ENCODE measurements at regions not wholly inside any gene's neighbourhood (a gene's known extent, or its start where the extent isn't known, plus 50 kb on each side); places are given as distances from the start of the nearest gene placed in this dataset.

DNA sequence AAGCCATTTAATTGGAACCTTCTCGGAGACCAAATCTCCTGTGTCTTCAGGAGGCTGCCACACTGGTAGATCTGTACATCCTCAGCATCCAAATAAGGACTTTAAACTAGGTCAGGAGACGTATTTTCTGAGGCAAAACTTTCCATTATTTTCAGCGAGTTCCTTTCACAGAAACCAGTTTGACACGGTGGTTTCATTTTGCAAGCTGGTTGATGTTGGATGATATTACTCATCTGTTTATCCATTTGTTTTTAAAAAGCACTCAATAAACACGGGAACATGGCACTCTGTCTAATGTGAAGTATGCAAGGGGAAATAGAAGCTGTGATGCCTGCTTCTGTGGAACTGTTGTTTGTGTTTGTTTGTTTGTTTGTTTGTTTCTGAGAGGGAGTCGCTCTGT is 199.6 kb downstream of the ERCC6L2 start:
- TF ChIP-seq, protein P1, sequence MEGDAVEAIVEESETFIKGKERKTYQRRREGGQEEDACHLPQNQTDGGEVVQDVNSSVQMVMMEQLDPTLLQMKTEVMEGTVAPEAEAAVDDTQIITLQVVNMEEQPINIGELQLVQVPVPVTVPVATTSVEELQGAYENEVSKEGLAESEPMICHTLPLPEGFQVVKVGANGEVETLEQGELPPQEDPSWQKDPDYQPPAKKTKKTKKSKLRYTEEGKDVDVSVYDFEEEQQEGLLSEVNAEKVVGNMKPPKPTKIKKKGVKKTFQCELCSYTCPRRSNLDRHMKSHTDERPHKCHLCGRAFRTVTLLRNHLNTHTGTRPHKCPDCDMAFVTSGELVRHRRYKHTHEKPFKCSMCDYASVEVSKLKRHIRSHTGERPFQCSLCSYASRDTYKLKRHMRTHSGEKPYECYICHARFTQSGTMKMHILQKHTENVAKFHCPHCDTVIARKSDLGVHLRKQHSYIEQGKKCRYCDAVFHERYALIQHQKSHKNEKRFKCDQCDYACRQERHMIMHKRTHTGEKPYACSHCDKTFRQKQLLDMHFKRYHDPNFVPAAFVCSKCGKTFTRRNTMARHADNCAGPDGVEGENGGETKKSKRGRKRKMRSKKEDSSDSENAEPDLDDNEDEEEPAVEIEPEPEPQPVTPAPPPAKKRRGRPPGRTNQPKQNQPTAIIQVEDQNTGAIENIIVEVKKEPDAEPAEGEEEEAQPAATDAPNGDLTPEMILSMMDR (IDR thresholded peaks at IDR 0.05; ENCODE audit: low read depth, low read length, poor library complexity, severe bottlenecking) = no peak
- TF ChIP-seq EZH2phosphoT487 (IDR thresholded peaks at IDR 0.05; ENCODE audit: borderline replicate concordance, low read length) = no peak

Data from DOHH2 (cell line).